SIG-M5 treated with dmso at 0.1 percent for 504 hours (cell line): ENCODE measurements at regions not wholly inside any gene's neighbourhood (a gene's known extent, or its start where the extent isn't known, plus 50 kb on each side); places are given as distances from the start of the nearest gene placed in this dataset.

Experiments
- DNase-seq: peaks from one replicate; lab custom pipeline; 2025; ENCODE audit not compliant: unreplicated experiment; lab: John Stamatoyannopoulos, UW

- DNase-seq, result no peak
These were observed 106.1 kb upstream of the VEGFC start for GRCh38 chr4:176898791-176899190.

- DNase-seq, result peak; percentile 3
These were observed 110.1 kb upstream of the VEGFC start for GRCh38 chr4:176902710-176903323.

- no peak for DNase-seq
These were observed 114.0 kb upstream of the VEGFC start for GRCh38 chr4:176906709-176907108.

DNA sequence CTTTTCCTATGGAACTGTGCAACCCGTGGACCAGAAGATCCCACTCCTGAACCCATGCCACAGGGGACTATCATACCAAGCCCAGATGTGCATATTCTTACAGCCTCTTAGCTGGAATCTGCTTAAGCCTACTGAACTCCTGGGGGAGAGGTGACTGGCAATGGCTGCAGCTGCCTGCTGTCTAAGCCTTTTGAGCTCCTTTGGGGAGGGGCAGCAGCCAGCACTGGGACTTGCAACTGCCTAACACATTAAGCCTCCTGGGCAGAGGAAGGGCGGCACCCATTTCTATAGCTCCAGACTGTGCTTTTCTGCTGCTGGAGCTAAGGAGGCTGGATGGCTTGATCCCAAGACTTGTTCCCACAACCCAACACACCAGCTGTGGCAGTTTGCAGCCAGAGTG, 117.9 kb upstream of the VEGFC start:
- DNase-seq, result no peak

- no peak for DNase-seq
These were observed 126.9 kb upstream of the VEGFC start for GRCh38 chr4:176919631-176920030.

- DNase-seq, result no peak
These were observed 128.0 kb upstream of the VEGFC start for GRCh38 chr4:176920694-176921093.

- DNase-seq, result no peak
These were observed 128.5 kb upstream of the VEGFC start for GRCh38 chr4:176921256-176921655.

DNA sequence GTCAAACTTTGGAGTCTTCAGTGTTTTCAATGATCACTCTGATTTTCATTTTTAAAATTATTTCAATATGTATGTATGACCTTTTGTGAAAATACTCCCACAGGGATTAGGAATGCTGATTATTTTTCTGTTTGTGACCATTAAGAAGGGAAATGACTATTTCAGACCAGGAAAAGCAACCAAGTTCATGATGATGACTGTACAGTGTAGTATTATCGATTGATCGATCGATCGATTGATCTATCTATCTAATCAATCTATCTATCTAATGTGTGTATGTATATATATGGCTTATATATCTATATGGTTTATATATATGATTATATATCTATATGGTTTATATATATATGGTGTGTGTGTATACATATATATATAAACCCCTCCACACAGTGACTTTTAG, 131.5 kb upstream of the VEGFC start:
- DNase-seq, result no peak

- DNase-seq, result no peak
These were observed 133.2 kb upstream of the VEGFC start for GRCh38 chr4:176925962-176926361.

DNA sequence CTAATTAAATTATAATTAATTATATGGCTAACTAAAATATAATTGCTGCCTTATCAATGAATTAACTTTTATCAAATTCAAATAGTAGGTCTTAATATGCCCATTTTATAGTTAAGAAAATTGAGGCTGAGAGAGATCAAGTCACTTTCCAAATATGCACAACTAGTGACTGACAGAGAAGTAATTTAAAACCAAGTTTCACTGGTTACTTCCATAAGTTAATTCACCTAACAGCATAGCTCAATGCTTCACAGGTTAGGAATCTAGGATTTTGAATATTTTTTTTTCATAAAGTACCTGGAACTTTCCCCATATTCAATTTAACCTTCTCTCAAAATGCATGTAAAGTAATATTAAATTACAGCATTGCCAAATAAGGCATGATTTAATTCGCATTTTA, 134.4 kb upstream of the VEGFC start:
- DNase-seq, result no peak

GRCh38 chr4:176927664-176928063, 134.9 kb upstream of the VEGFC start:
- DNase-seq, result no peak

- DNase-seq, result no peak
These were observed 146.7 kb upstream of the VEGFC start for GRCh38 chr4:176939445-176939844.

GRCh38 chr4:176945334-176945733, 152.6 kb upstream of the VEGFC start:
- DNase-seq, result no peak

DNA sequence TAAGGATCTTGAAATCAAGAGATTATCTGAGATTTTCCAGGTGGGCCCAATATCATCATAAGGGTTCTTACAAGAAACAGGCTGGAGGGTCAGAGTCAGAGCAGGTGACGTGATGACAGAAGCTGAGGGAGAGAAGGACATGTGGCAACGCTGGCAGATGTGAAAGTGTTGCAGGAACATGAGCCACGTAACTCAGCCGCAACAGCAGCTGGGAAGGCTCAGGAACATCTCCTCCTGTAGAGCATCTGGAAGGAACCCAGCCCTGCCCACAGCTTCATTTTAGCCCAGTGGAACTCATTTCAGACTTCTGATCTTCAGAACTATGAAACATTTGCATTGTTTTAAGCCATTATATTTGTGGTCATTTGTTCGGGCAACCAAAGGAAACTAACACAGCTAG, 156.3 kb upstream of the VEGFC start:
- DNase-seq, result no peak

GRCh38 chr4:176953021-176953420, 160.3 kb upstream of the VEGFC start:
- DNase-seq, result no peak

GRCh38 chr4:176957353-176958118, 164.8 kb upstream of the VEGFC start:
- no peak for DNase-seq

- DNase-seq, result no peak
These were observed 167.3 kb upstream of the VEGFC start for GRCh38 chr4:176959980-176960379.

- no peak for DNase-seq
These were observed 170.4 kb upstream of the VEGFC start for GRCh38 chr4:176963121-176963520.

DNA sequence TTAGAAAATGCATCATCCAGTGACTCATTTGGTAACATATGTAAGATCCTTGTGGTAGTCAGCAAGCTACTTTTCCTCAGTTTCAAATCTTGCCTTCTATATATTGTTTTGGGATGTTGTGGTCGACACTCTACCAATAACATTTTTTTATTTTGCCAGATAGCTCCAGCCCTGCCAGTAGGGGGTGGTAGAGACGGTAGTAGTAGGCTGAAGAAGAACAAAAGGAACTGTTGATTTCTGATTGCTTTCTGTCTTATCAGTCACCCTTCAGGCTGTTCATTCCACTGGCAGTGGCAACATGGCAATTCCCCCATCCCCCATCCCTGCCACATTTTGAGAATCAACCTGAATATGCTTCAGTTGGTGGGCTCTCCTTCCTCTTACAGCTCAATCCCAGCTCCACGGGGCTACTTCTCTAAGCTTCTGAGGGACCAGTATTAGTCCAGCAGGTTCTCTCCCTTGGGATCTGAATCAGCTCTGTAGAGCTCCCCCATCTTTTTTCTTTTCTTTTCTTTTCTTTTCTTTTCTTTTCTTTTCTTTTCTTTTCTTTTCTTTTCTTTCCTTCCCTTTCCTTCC, 171.5 kb upstream of the VEGFC start:
- DNase-seq, result peak; percentile 33

DNA sequence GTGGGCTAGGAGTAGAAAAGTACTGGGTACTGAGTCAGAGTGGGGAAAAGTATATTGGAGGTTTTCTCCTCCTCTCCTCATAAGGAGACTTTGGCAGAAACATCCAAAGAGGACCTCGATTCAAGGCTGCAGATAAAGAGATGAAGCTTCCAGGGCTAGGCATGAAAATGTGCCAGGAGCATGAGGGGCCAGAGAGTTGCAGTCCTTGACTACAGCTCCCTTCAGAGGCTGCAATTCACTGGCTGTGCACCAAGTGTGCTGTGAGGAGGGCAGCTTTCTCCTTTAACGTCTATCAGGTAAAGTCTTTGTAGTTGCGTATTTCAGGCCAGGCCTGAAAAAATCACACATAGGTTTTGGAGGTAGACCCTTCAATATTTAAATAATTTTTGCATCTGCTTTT, 174.9 kb upstream of the VEGFC start:
- DNase-seq, result no peak

- no peak for DNase-seq
These were observed 175.4 kb upstream of the VEGFC start for GRCh38 chr4:176968094-176968493.

- no peak for DNase-seq
These were observed 176.3 kb upstream of the VEGFC start for GRCh38 chr4:176969011-176969410.
